ENCODE measurements at regions not wholly inside any gene's neighbourhood (a gene's known extent, or its start where the extent isn't known, plus 50 kb on each side); places are given as distances from the start of the nearest gene placed in this dataset.

DNA sequence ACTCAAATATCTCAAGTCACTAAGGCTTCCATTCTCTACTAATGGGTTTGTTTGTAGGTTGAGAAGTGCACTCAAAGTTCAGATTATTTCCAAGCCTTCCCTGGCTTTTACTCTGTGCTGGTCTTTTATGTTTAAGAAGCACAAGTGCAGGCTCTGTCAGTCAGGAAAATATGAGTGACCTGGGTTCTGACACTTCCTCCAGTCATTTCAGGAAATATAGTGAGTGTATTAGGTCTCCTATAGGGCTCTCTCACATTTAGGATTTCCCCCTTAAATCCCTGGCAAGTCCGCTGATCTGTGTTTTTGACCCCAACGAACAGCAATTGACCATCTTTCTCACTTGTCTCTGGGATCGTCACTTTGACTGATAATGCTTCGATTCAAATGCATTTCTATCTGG is 210.2 kb downstream of the ARPP21 start:
- no peak overlapping the region for H3K4me3 ChIP-seq (ENCODE audit: low read depth, low read length)
- TF ChIP-seq, protein P1, sequence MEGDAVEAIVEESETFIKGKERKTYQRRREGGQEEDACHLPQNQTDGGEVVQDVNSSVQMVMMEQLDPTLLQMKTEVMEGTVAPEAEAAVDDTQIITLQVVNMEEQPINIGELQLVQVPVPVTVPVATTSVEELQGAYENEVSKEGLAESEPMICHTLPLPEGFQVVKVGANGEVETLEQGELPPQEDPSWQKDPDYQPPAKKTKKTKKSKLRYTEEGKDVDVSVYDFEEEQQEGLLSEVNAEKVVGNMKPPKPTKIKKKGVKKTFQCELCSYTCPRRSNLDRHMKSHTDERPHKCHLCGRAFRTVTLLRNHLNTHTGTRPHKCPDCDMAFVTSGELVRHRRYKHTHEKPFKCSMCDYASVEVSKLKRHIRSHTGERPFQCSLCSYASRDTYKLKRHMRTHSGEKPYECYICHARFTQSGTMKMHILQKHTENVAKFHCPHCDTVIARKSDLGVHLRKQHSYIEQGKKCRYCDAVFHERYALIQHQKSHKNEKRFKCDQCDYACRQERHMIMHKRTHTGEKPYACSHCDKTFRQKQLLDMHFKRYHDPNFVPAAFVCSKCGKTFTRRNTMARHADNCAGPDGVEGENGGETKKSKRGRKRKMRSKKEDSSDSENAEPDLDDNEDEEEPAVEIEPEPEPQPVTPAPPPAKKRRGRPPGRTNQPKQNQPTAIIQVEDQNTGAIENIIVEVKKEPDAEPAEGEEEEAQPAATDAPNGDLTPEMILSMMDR (IDR thresholded peaks at IDR 0.05; ENCODE audit: low read depth, low read length), result no peak
- TF ChIP-seq POLR2A (IDR thresholded peaks at IDR 0.05; ENCODE audit: extremely low read depth, insufficient read length) (no peak), MYC (IDR thresholded peaks at IDR 0.05; ENCODE audit: low read depth, low read length) (no peak)
- TF ChIP-seq, protein P2, sequence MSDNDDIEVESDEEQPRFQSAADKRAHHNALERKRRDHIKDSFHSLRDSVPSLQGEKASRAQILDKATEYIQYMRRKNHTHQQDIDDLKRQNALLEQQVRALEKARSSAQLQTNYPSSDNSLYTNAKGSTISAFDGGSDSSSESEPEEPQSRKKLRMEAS (IDR thresholded peaks at IDR 0.05; ENCODE audit: low read depth, low read length), result no peak
- no peak for DNase-seq (ENCODE audit: low read depth)

- H3K4me3 ChIP-seq (ENCODE audit: low read depth, low read length), result no peak overlapping the region
- peak; percentile 1 for DNase-seq (ENCODE audit: low read depth)
- TF ChIP-seq POLR2A (IDR thresholded peaks at IDR 0.05; ENCODE audit: extremely low read depth, insufficient read length) (no peak), MYC (IDR thresholded peaks at IDR 0.05; ENCODE audit: low read depth, low read length) (no peak)
- TF ChIP-seq, protein P2 (IDR thresholded peaks at IDR 0.05; ENCODE audit: low read depth, low read length), result no peak
- TF ChIP-seq, protein P1 (IDR thresholded peaks at IDR 0.05; ENCODE audit: low read depth, low read length), result no peak
Observed at GRCh38 chr3:35849963-35850362, 210.6 kb downstream of the ARPP21 start.

DNA sequence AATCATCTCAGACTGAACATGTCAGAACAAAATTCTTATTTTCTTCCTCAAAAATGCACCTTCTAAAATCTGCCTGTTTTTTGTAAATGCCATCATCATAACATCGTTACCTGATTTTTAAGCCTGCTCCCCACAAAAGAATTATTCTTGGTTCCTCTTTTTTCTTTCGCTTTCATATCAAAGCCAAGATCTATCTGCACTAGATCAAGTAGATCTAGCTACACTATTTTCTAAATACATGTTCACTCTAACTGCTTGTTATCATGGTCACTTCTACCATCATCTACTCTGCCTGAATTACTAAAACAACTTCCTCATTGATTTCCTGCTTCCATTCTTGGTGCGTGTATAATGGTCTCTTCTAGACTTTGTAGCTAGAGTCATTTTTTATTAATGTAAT is 217.7 kb downstream of the ARPP21 start:
- TF ChIP-seq, protein P1 (IDR thresholded peaks at IDR 0.05; ENCODE audit: low read depth, low read length), result no peak
- TF ChIP-seq MYC (IDR thresholded peaks at IDR 0.05; ENCODE audit: low read depth, low read length) (no peak), POLR2A (IDR thresholded peaks at IDR 0.05; ENCODE audit: extremely low read depth, insufficient read length) (no peak)
- TF ChIP-seq, protein P2 (IDR thresholded peaks at IDR 0.05; ENCODE audit: low read depth, low read length), result no peak
- no peak for DNase-seq (ENCODE audit: low read depth)
- no peak overlapping the region for H3K4me3 ChIP-seq (ENCODE audit: low read depth, low read length)

- no peak overlapping the region for H3K4me3 ChIP-seq (ENCODE audit: low read depth, low read length)
- TF ChIP-seq, protein P1 (IDR thresholded peaks at IDR 0.05; ENCODE audit: low read depth, low read length), result no peak
- TF ChIP-seq MYC (IDR thresholded peaks at IDR 0.05; ENCODE audit: low read depth, low read length) (no peak), POLR2A (IDR thresholded peaks at IDR 0.05; ENCODE audit: extremely low read depth, insufficient read length) (no peak)
- TF ChIP-seq, protein P2 (IDR thresholded peaks at IDR 0.05; ENCODE audit: low read depth, low read length), result no peak
- DNase-seq (ENCODE audit: low read depth), result no peak
Observed at GRCh38 chr3:35862057-35862456, 222.7 kb downstream of the ARPP21 start.

- no peak overlapping the region for H3K4me3 ChIP-seq (ENCODE audit: low read depth, low read length)
- peak; percentile 2 for DNase-seq (ENCODE audit: low read depth)
- TF ChIP-seq, protein P1 (IDR thresholded peaks at IDR 0.05; ENCODE audit: low read depth, low read length), result no peak
Observed at GRCh38 chr3:35864871-35865270, 225.5 kb downstream of the ARPP21 start.

DNA sequence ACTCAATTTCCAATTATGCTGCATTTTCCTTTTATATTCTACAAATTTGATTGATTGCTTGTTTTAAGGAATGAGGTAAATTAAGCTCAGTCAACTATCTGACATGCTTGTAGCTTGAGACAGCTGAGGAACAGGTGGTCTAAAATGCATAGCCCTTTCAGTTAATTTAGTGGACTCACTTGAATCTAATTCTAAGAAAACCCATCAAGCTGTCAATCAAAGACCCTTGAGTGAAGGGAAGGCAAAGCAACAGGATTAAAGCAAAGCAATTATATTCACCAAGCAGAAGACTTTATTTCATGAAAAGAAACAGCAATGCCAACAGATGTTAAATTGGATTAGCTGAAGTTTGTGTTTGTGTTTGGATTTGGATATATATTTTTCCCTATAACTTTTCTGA is 228.5 kb downstream of the ARPP21 start:
- no peak for DNase-seq (ENCODE audit: low read depth)
- no peak overlapping the region for H3K4me3 ChIP-seq (ENCODE audit: low read depth, low read length)
- TF ChIP-seq, protein P2 (IDR thresholded peaks at IDR 0.05; ENCODE audit: low read depth, low read length), result no peak
- TF ChIP-seq, protein P1 (IDR thresholded peaks at IDR 0.05; ENCODE audit: low read depth, low read length), result no peak
- no peak for TF ChIP-seq MYC (IDR thresholded peaks at IDR 0.05; ENCODE audit: low read depth, low read length)
- no peak for TF ChIP-seq POLR2A (IDR thresholded peaks at IDR 0.05; ENCODE audit: extremely low read depth, insufficient read length)
